Activated CD4-positive, alpha-beta T cell treated with anti-CD3 and anti-CD28 coated beads, Interleukin-2, amount 10 ng/mL, durations not matched to agents 24 days and 14 days (primary cell): ENCODE measurements at regions not wholly inside any gene's neighbourhood (a gene's known extent, or its start where the extent isn't known, plus 50 kb on each side); places are given as distances from the start of the nearest gene placed in this dataset.

Experiments
- DNase-seq: peaks from one replicate; pipeline ENCODE4 v3.0.0; 2022
- H3K27ac Mint-ChIP-seq: one replicate; pipeline ENCODE4 v1.8.0; 2022; ENCODE audit warnings: mild to moderate bottlenecking, mixed read lengths
- H3K27me3 Mint-ChIP-seq: one replicate; pipeline ENCODE4 v1.8.0; 2022; ENCODE audit warnings: mixed read lengths
- H3K36me3 Mint-ChIP-seq: one replicate; pipeline ENCODE4 v1.8.0; 2022; ENCODE audit warnings: low read depth, mild to moderate bottlenecking, mixed read lengths
- H3K4me1 Mint-ChIP-seq: one replicate; pipeline ENCODE4 v1.8.0; 2021; ENCODE audit warnings: mixed read lengths
- H3K4me3 Mint-ChIP-seq: one replicate; pipeline ENCODE4 v1.8.0; 2022; ENCODE audit warnings: mild to moderate bottlenecking, moderate library complexity, mixed read lengths
- H3K9me3 Mint-ChIP-seq: one replicate; pipeline ENCODE4 v1.8.0; 2021; ENCODE audit warnings: mixed read lengths
- intact Hi-C: fragments of 100-400 bp; cut with micrococcal nuclease; formaldehyde crosslinking; loops from one replicate; pipeline ENCODE4 v1.15.1; 2023

- Mint-ChIP-seq H3K4me3 (no peak overlapping the region), H3K27me3 (no peaks in the 10 kb centered on the region), H3K4me1 (no peaks in the 10 kb centered on the region), H3K27ac (no peak overlapping the region), H3K36me3 (no peaks in the 10 kb centered on the region), H3K9me3 (no peaks in the 10 kb centered on the region)
- intact Hi-C loops = no loop called here
- DNase-seq = no peak
These were observed 411.8 kb downstream of the FBXO15 start for GRCh38 chr18:73735836-73736235.

GRCh38 chr18:73733806-73734314, 413.8 kb downstream of the FBXO15 start:
- Mint-ChIP-seq H3K4me1 (no peaks in the 10 kb centered on the region), H3K27me3 (no peaks in the 10 kb centered on the region), H3K36me3 (no peaks in the 10 kb centered on the region), H3K4me3 (no peak overlapping the region), H3K27ac (no peak overlapping the region), H3K9me3 (no peaks in the 10 kb centered on the region)
- no peak for DNase-seq
- intact Hi-C loops = no loop called here

GRCh38 chr18:73733376-73733775, 414.3 kb downstream of the FBXO15 start:
- no peak for DNase-seq
- Mint-ChIP-seq H3K27ac (no peak overlapping the region), H3K27me3 (no peaks in the 10 kb centered on the region), H3K9me3 (no peaks in the 10 kb centered on the region), H3K36me3 (no peaks in the 10 kb centered on the region), H3K4me3 (no peak overlapping the region), H3K4me1 (no peaks in the 10 kb centered on the region)
- intact Hi-C loops = no loop called here

- Mint-ChIP-seq H3K27me3 (no peaks in the 10 kb centered on the region), H3K36me3 (no peaks in the 10 kb centered on the region), H3K4me1 (no peaks in the 10 kb centered on the region), H3K4me3 (no peak overlapping the region), H3K27ac (no peak overlapping the region), H3K9me3 (no peaks in the 10 kb centered on the region)
- intact Hi-C loops = no loop called here
- no peak for DNase-seq
These were observed 419.0 kb downstream of the FBXO15 start for GRCh38 chr18:73728657-73729056.

- no peaks in the 10 kb centered on the region for H3K36me3 Mint-ChIP-seq
- no peak overlapping the region for H3K4me3 Mint-ChIP-seq
- intact Hi-C loops = no loop called here
- no peak for DNase-seq
- H3K27ac Mint-ChIP-seq = no peak overlapping the region
- H3K27me3 Mint-ChIP-seq = no peaks in the 10 kb centered on the region
- no peaks in the 10 kb centered on the region for H3K9me3 Mint-ChIP-seq
- no peaks in the 10 kb centered on the region for H3K4me1 Mint-ChIP-seq
These were observed 422.7 kb downstream of the FBXO15 start for GRCh38 chr18:73724958-73725357.

GRCh38 chr18:73719611-73720010, 428.0 kb downstream of the FBXO15 start:
- H3K36me3 Mint-ChIP-seq = no peaks in the 10 kb centered on the region
- H3K4me3 Mint-ChIP-seq = no peak overlapping the region
- intact Hi-C loops = no loop called here
- no peaks in the 10 kb centered on the region for H3K27me3 Mint-ChIP-seq
- no peaks in the 10 kb centered on the region for H3K4me1 Mint-ChIP-seq
- no peaks in the 10 kb centered on the region for H3K9me3 Mint-ChIP-seq
- DNase-seq = no peak
- H3K27ac Mint-ChIP-seq = no peak overlapping the region

GRCh38 chr18:73717570-73717969, 430.1 kb downstream of the FBXO15 start:
- intact Hi-C loops = no loop called here

GRCh38 chr18:73715210-73715670, 432.4 kb downstream of the FBXO15 start:
- H3K27me3 Mint-ChIP-seq = no peaks in the 10 kb centered on the region
- no peak for DNase-seq
- H3K36me3 Mint-ChIP-seq = no peaks in the 10 kb centered on the region
- H3K27ac Mint-ChIP-seq = no peak overlapping the region
- no peaks in the 10 kb centered on the region for H3K4me1 Mint-ChIP-seq
- intact Hi-C loops = no loop called here
- H3K4me3 Mint-ChIP-seq = no peak overlapping the region
- H3K9me3 Mint-ChIP-seq = peaks cover 3% of the 10 kb centered on the region

More at GRCh38 chr18:73717570-73717969, 430.1 kb downstream of the FBXO15 start:
- no peak overlapping the region for H3K4me3 Mint-ChIP-seq
- H3K9me3 Mint-ChIP-seq = peaks cover 3% of the 10 kb centered on the region
- no peaks in the 10 kb centered on the region for H3K27me3 Mint-ChIP-seq
- no peak overlapping the region for H3K27ac Mint-ChIP-seq
- H3K36me3 Mint-ChIP-seq = no peaks in the 10 kb centered on the region
- no peak for DNase-seq
- no peaks in the 10 kb centered on the region for H3K4me1 Mint-ChIP-seq

- no peaks in the 10 kb centered on the region for H3K36me3 Mint-ChIP-seq
- intact Hi-C loops = no loop called here
- peaks cover 3% of the 10 kb centered on the region for H3K9me3 Mint-ChIP-seq
- H3K27ac Mint-ChIP-seq = no peak overlapping the region
- DNase-seq = no peak
- no peak overlapping the region for H3K4me3 Mint-ChIP-seq
- H3K27me3 Mint-ChIP-seq = no peaks in the 10 kb centered on the region
- no peaks in the 10 kb centered on the region for H3K4me1 Mint-ChIP-seq
These were observed 433.2 kb downstream of the FBXO15 start for GRCh38 chr18:73714466-73714865.

GRCh38 chr18:73711256-73711655, 436.4 kb downstream of the FBXO15 start:
- intact Hi-C loops = no loop called here
- H3K36me3 Mint-ChIP-seq = no peaks in the 10 kb centered on the region
- peaks cover 3% of the 10 kb centered on the region for H3K9me3 Mint-ChIP-seq
- DNase-seq = no peak
- H3K4me1 Mint-ChIP-seq = no peaks in the 10 kb centered on the region
- H3K27me3 Mint-ChIP-seq = no peaks in the 10 kb centered on the region
- no peak overlapping the region for H3K27ac Mint-ChIP-seq
- no peak overlapping the region for H3K4me3 Mint-ChIP-seq

- H3K27ac Mint-ChIP-seq = no peak overlapping the region
- no peak overlapping the region for H3K4me3 Mint-ChIP-seq
- intact Hi-C loops = no loop called here
- no peak for DNase-seq
- no peaks in the 10 kb centered on the region for H3K9me3 Mint-ChIP-seq
- H3K27me3 Mint-ChIP-seq = no peaks in the 10 kb centered on the region
- H3K4me1 Mint-ChIP-seq = no peaks in the 10 kb centered on the region
- no peaks in the 10 kb centered on the region for H3K36me3 Mint-ChIP-seq
These were observed 439.0 kb downstream of the FBXO15 start for GRCh38 chr18:73708591-73708990.

- no peak for DNase-seq
- H3K36me3 Mint-ChIP-seq = no peaks in the 10 kb centered on the region
- H3K27ac Mint-ChIP-seq = no peak overlapping the region
- H3K4me1 Mint-ChIP-seq = no peaks in the 10 kb centered on the region
- no peaks in the 10 kb centered on the region for H3K27me3 Mint-ChIP-seq
- no peaks in the 10 kb centered on the region for H3K9me3 Mint-ChIP-seq
- intact Hi-C loops = no loop called here
- no peak overlapping the region for H3K4me3 Mint-ChIP-seq
These were observed 440.6 kb downstream of the FBXO15 start for GRCh38 chr18:73707035-73707434.

GRCh38 chr18:73697353-73697752, 450.3 kb downstream of the FBXO15 start:
- Mint-ChIP-seq H3K27ac (no peak overlapping the region), H3K36me3 (no peaks in the 10 kb centered on the region), H3K4me3 (no peak overlapping the region), H3K27me3 (no peaks in the 10 kb centered on the region), H3K4me1 (no peaks in the 10 kb centered on the region), H3K9me3 (no peaks in the 10 kb centered on the region)
- intact Hi-C loops = no loop called here
- no peak for DNase-seq

- Mint-ChIP-seq H3K4me1 (no peaks in the 10 kb centered on the region), H3K27me3 (no peaks in the 10 kb centered on the region), H3K27ac (no peak overlapping the region), H3K36me3 (no peaks in the 10 kb centered on the region), H3K9me3 (no peaks in the 10 kb centered on the region), H3K4me3 (no peak overlapping the region)
- intact Hi-C loops = no loop called here
- no peak for DNase-seq
These were observed 450.9 kb downstream of the FBXO15 start for GRCh38 chr18:73696698-73697097.

GRCh38 chr18:73696171-73696570, 451.5 kb downstream of the FBXO15 start:
- H3K36me3 Mint-ChIP-seq = no peaks in the 10 kb centered on the region
- no peaks in the 10 kb centered on the region for H3K4me1 Mint-ChIP-seq
- no peak overlapping the region for H3K4me3 Mint-ChIP-seq
- H3K27me3 Mint-ChIP-seq = no peaks in the 10 kb centered on the region
- no peak overlapping the region for H3K27ac Mint-ChIP-seq
- no peaks in the 10 kb centered on the region for H3K9me3 Mint-ChIP-seq
- no peak for DNase-seq
- intact Hi-C loops = no loop called here
